Stomach (tissue), 8 donors: ENCODE measurements at regions not wholly inside any gene's neighbourhood (a gene's known extent, or its start where the extent isn't known, plus 50 kb on each side); places are given as distances from the start of the nearest gene placed in this dataset.

Experiments
- DNase-seq, 2 donors: peaks; one replicate each; pipeline versions ENCODE4 v3.0.0 to v3.0.0-alpha.2; 2013 to 2019
- H3K27ac ChIP-seq, 5 donors: fragments of 200-600 bp in 4 of 5; sonication (generic) in 4 of 5; one replicate each; pipeline ENCODE4 v1.5.1; 2013 to 2019; ENCODE audit warnings: mild to moderate bottlenecking in 1 of 5, moderate library complexity in 1 of 5
- H3K27me3 ChIP-seq, 3 donors: fragments of 200-600 bp; sonication (generic); one replicate each; pipeline ENCODE4 v1.5.1; 2017 to 2019; ENCODE audit warnings: mixed run types in 1 of 3
- H3K36me3 ChIP-seq, 4 donors: fragments of 200-600 bp; sonication (generic); 1 replicate in 3 of 4; 2 replicates in 1 of 4; pipeline ENCODE4 v1.5.1; 2016 to 2019
- H3K4me1 ChIP-seq, 4 donors: fragments of 200-600 bp; sonication (generic); one replicate each; pipeline ENCODE4 v1.5.1; 2016 to 2019
- H3K4me3 ChIP-seq, 4 donors: fragments of 200-600 bp; sonication (generic) in 3 of 4; one replicate each; pipeline ENCODE4 v1.5.1; 2016 to 2019; ENCODE audit warnings: mild to moderate bottlenecking in 1 of 4
- H3K9me3 ChIP-seq, 4 donors: fragments of 200-600 bp; sonication (generic); one replicate each; pipeline ENCODE4 v1.5.1; 2016 to 2019
- CTCF ChIP-seq, 7 experiments: fragments of 450-650 bp in 4 of 7; fragments of 200-600 bp in 3 of 7; sonication (generic) in 3 of 7; IDR thresholded peaks; one replicate each; pipeline ENCODE4 v1.5.1; 2016 to 2019; ENCODE audit warnings: antibody characterized with exemption in 7 of 7, control low read depth in 2 of 7, mild to moderate bottlenecking in 1 of 7
- EP300 ChIP-seq: sonication (generic); formaldehyde crosslinking; IDR thresholded peaks from one replicate; pipeline ENCODE4 v1.6.1; 2017; ENCODE audit warnings: antibody characterized with exemption
- POLR2A ChIP-seq, 4 donors: fragments of 450-650 bp; IDR thresholded peaks; one replicate each; pipeline ENCODE4 v1.6.1; 2016; ENCODE audit warnings: antibody characterized with exemption in 4 of 4, control low read depth in 2 of 4, mild to moderate bottlenecking in 1 of 4, moderate library complexity in 1 of 4
- POLR2AphosphoS5 ChIP-seq, 3 donors: sonication (generic); formaldehyde crosslinking; IDR thresholded peaks; one replicate each; pipeline ENCODE4 v1.6.1; 2016; ENCODE audit warnings: antibody characterized with exemption in 3 of 3
- WGBS, 5 donors: extraction: QIAGEN DNeasy Blood & Tissue Kit in 3 of 5; methylation state at CpG; one replicate each; pipeline versions ENCODE4 v1.1.5 to v1.1.7; 2013 to 2018; 5-methylcytosine and 5-hydroxymethylcytosine counted together
- intact Hi-C: fragments of 100-400 bp; cut with DNase I; formaldehyde crosslinking; loops from one replicate; pipeline ENCODE4 v1.15.1; 2023; ENCODE audit warnings: low total_unique reads
- donor health status: healthy with polysubstance abuse.
- donor health status: Bipolar disorder and iron deficiency.
- donor health status: healthy.

- H3K4me1 ChIP-seq: peaks cover 0 to 15% (median 4%) of the 10 kb centered on the region in 4 donors
- WGBS, 5 donors: 51 to 76% (median 60%) methylated on average over 2 of the region's 2 CpGs
- TF ChIP-seq CTCF (IDR thresholded peaks at IDR 0.05) (no peak), POLR2AphosphoS5 (IDR thresholded peaks at IDR 0.05) (no peak), POLR2A (IDR thresholded peaks at IDR 0.05) (no peak), EP300 (no peak)
- peaks cover 0 to 8% (median 0%) of the 10 kb centered on the region in 4 donors for H3K9me3 ChIP-seq
- intact Hi-C loops: no loop called here
- no peak overlapping the region for H3K4me3 ChIP-seq
- no peak for DNase-seq
- H3K27me3 ChIP-seq: no peaks in the 10 kb centered on the region
- no peaks in the 10 kb centered on the region for H3K36me3 ChIP-seq
- no peak overlapping the region for H3K27ac ChIP-seq
These were observed 202.3 kb upstream of the CDKN3 start for GRCh38 chr14:54194501-54194900.

GRCh38 chr14:54197369-54197768 is 199.4 kb upstream of the CDKN3 start:
- Histone ChIP-seq H3K27me3 (no peaks in the 10 kb centered on the region), H3K36me3 (no peaks in the 10 kb centered on the region), H3K4me1 (peaks cover 0 to 10% (median 1%) of the 10 kb centered on the region in 4 donors), H3K27ac (no peak overlapping the region), H3K9me3 (peaks cover 0 to 8% (median 0%) of the 10 kb centered on the region in 4 donors), H3K4me3 (no peak overlapping the region)
- 25 to 56% (median 43%) methylated on average over 1 of the region's 1 CpG for WGBS, 5 donors
- intact Hi-C loops: no loop called here
- no peak for DNase-seq
- TF ChIP-seq POLR2AphosphoS5 (IDR thresholded peaks at IDR 0.05) (peak in 1 of 3 donors; percentile 18), CTCF (IDR thresholded peaks at IDR 0.05) (no peak)

- TF ChIP-seq POLR2A (IDR thresholded peaks at IDR 0.05) (no peak), POLR2AphosphoS5 (IDR thresholded peaks at IDR 0.05) (no peak), CTCF (IDR thresholded peaks at IDR 0.05) (no peak), EP300 (no peak)
- Histone ChIP-seq H3K36me3 (no peaks in the 10 kb centered on the region), H3K27me3 (no peaks in the 10 kb centered on the region), H3K9me3 (peaks cover 0 to 8% (median 0%) of the 10 kb centered on the region in 4 donors), H3K4me1 (peaks cover 0 to 10% (median 0%) of the 10 kb centered on the region in 4 donors), H3K4me3 (no peak overlapping the region), H3K27ac (no peak overlapping the region)
- DNase-seq: no peak
- 91 to 99% (median 97%) methylated on average over 2 of the region's 2 CpGs for WGBS, 5 donors
- intact Hi-C loops: no loop called here
These were observed 196.1 kb upstream of the CDKN3 start for GRCh38 chr14:54200726-54201125.

GRCh38 chr14:54202288-54202687 is 194.5 kb upstream of the CDKN3 start:
- 89 to 97% (median 94%) methylated on average over 5 to 6 of the region's 6 CpGs for WGBS, 5 donors
- intact Hi-C loops: no loop called here
- no peak overlapping the region for H3K4me3 ChIP-seq
- DNase-seq: no peak
- H3K4me1 ChIP-seq: peaks cover 0 to 16% (median 0%) of the 10 kb centered on the region in 4 donors
- no peaks in the 10 kb centered on the region for H3K27me3 ChIP-seq
- H3K27ac ChIP-seq: no peak overlapping the region
- TF ChIP-seq CTCF (IDR thresholded peaks at IDR 0.05): no peak
- no peak for TF ChIP-seq EP300
- TF ChIP-seq POLR2AphosphoS5 (IDR thresholded peaks at IDR 0.05): no peak
- TF ChIP-seq POLR2A (IDR thresholded peaks at IDR 0.05): no peak
- H3K36me3 ChIP-seq: no peaks in the 10 kb centered on the region
- H3K9me3 ChIP-seq: peaks cover 0 to 8% (median 0%) of the 10 kb centered on the region in 4 donors
